Gastroesophageal sphincter (tissue), 3 donors: ENCODE measurements at regions not wholly inside any gene's neighbourhood (a gene's known extent, or its start where the extent isn't known, plus 50 kb on each side); places are given as distances from the start of the nearest gene placed in this dataset.

ENCODE experiments used
- EP300 ChIP-seq: sonication (generic); formaldehyde crosslinking; IDR thresholded peaks from one replicate; pipeline ENCODE4 v1.6.1; 2017; ENCODE audit warnings: antibody characterized with exemption, mild to moderate bottlenecking
- POLR2A ChIP-seq, 2 donors: fragments of 450-650 bp; IDR thresholded peaks; one replicate each; pipeline ENCODE4 v1.6.1; 2017; ENCODE audit warnings: antibody characterized with exemption in 2 of 2, mild to moderate bottlenecking in 2 of 2, moderate library complexity in 1 of 2
- TF ChIP-seq, protein P1 (sequence below), 4 experiments: fragments of 200-600 bp in 2 of 4; fragments of 450-650 bp in 2 of 4; sonication (generic) in 1 of 4; IDR thresholded peaks; one replicate each; pipeline ENCODE4 v1.5.1; 2017 to 2019; ENCODE audit warnings: antibody characterized with exemption in 4 of 4, mild to moderate bottlenecking in 2 of 4, moderate library complexity in 2 of 4

DNA sequence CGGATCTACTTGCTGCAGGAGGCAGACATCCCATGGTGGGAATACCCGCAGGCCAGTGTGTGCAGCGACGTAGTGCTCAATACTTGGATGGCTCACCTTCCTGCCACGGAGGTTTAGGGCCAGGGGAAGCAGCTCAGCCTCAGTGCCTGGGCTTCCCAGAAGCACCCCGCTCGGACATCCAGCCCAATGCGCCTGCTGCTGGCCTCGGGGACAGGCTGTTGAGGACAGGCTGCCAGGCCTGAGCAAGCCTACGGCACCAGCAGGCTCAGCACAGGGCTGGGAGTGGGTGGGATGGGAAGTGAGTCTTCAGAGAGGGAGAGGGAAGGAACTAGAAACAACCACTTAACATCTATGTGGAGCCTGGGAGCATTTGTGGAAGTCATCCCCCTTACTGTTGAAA, 441.3 kb upstream of the MGMT start:
- TF ChIP-seq, protein P1, sequence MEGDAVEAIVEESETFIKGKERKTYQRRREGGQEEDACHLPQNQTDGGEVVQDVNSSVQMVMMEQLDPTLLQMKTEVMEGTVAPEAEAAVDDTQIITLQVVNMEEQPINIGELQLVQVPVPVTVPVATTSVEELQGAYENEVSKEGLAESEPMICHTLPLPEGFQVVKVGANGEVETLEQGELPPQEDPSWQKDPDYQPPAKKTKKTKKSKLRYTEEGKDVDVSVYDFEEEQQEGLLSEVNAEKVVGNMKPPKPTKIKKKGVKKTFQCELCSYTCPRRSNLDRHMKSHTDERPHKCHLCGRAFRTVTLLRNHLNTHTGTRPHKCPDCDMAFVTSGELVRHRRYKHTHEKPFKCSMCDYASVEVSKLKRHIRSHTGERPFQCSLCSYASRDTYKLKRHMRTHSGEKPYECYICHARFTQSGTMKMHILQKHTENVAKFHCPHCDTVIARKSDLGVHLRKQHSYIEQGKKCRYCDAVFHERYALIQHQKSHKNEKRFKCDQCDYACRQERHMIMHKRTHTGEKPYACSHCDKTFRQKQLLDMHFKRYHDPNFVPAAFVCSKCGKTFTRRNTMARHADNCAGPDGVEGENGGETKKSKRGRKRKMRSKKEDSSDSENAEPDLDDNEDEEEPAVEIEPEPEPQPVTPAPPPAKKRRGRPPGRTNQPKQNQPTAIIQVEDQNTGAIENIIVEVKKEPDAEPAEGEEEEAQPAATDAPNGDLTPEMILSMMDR (IDR thresholded peaks at IDR 0.05) = no peak
- no peak for TF ChIP-seq EP300
- TF ChIP-seq POLR2A (IDR thresholded peaks at IDR 0.05) = no peak
